GM21619 (cell line): ENCODE measurements at regions not wholly inside any gene's neighbourhood (a gene's known extent, or its start where the extent isn't known, plus 50 kb on each side); places are given as distances from the start of the nearest gene placed in this dataset.
"Not testable (repeated sequence)": the region's sequence is repeated elsewhere in the genome, so short reads cannot be mapped to it uniquely, and the experiment has no call there.

Source experiments
- ATAC-seq: cut with Tn5 transposase; IDR thresholded peaks from one replicate; pipeline ENCODE4 v1.9.1; 2021; ENCODE audit not compliant: unreplicated experiment

- ATAC-seq = no peak
These were observed 251.6 kb downstream of the ZWINT start for GRCh38 chr10:56109454-56109853.

- ATAC-seq = no peak
These were observed 256.1 kb downstream of the ZWINT start for GRCh38 chr10:56104923-56105322.

DNA sequence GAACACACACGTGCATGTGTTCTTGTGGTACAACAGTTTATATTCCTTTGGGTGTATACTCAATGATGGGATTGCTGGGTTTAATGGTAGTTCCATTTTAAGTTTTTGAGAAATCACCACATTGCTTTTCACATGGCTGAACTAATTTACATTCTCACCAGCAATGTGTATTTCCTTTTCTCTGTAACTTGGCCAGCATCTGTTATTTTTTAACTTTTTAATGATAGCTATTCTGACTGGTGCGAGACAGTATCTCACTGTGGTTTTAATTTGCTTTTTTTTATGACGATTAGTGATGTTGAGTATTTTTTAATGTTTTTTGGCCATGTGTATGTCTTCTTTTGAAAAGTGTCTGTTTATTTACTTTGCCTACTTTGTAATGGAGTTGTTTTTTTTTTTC is 256.6 kb downstream of the ZWINT start:
- ATAC-seq = no peak

- no peak for ATAC-seq
These were observed 264.9 kb downstream of the ZWINT start for GRCh38 chr10:56096226-56096517.

- no peak for ATAC-seq
These were observed 265.4 kb downstream of the ZWINT start for GRCh38 chr10:56095506-56096225.

GRCh38 chr10:56093645-56094044 is 267.4 kb downstream of the ZWINT start:
- not testable (repeated sequence) for ATAC-seq

DNA sequence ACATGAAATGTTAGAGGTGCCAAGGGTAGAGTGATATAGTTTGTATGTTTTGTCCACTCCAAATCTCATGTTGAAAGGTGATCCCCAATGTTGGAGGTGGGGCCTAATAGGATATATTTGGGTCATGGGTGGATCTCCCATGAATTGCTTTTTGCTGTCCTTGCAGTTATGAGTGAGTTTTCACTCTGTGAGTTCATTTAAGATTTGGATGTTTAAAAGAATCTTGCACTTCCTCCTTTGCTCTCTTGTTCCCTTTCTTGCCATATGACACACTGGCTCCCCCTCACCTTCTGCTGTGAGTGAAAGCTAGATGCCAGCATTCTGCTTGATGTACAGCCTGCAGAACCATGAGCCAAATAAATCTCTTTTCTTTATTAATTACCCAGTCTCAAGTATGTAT is 269.2 kb downstream of the ZWINT start:
- no peak for ATAC-seq

- ATAC-seq = no peak
These were observed 270.0 kb downstream of the ZWINT start for GRCh38 chr10:56090914-56091540.

DNA sequence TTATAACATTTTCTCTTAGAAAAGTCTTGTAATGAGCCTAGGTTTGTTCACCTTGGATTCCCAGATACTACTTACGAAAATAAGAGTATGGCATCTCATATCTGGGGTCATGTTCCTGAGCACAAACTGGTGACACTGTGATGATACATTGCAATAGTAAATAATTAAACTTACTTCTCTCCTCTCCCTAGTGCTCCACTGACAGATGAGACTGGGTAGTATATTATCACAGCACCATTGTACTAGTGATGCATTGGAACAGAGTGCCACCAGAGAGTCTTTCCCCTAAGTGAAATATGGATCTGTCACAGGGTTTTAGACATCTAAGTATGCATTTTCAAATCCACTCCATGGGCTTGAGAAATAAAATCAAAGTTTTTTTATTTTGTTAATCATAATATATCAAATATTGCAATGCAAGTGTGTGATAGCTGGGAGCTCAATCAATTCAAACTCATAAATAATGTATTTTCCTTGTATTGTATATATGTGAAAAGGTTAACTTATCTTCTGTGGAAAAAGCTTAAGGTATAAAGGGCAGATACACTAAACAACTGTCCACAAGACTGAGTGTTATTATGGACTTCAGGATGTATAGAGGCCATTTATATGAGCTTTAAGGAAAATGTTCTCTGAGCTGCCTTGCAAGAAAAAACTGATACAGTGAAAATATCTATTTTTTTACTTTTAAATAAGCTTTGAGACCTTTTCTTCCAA is 275.5 kb downstream of the ZWINT start:
- ATAC-seq = no peak

- ATAC-seq = no peak
These were observed 278.9 kb downstream of the ZWINT start for GRCh38 chr10:56082169-56082568.

GRCh38 chr10:56068473-56069263 is 292.4 kb downstream of the ZWINT start:
- no peak for ATAC-seq

DNA sequence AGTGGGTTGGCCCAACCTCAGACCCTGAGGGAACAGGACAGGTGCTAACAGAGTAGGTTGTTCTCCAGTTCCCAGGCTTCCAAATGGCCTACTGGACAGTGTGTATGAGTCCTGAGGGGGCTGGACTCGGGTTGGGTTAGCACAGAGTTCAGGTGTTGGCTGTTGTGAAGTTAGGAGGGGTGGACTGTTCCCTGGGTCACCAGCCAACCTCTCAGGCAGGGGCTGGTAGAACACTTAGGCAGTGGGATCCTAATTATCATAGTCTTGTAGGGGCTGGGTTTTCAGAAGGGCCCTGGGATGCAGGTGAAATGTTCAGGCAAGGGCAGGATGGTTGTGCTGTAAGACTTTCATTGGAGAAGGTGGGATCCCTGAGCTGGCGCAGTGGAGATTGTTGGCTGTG is 293.0 kb downstream of the ZWINT start:
- ATAC-seq = no peak

DNA sequence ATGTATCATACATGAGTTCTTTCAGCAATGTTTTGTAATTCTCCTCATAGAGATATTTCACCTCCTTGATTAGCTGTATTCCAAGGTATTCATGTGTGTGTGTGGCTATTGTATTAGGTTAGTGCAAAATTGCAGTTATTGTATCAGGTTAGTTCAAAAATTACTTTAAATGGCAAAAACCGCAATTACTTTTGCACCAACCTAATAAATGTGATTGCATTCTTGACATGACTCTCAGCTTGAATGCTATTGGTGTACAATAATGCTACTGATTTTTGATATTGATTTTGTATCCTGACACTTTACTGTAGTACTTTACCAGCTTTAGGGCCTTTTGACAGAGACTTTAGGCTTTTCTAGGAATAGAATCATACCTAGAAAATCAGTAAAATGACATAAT is 297.4 kb downstream of the ZWINT start:
- ATAC-seq = no peak

DNA sequence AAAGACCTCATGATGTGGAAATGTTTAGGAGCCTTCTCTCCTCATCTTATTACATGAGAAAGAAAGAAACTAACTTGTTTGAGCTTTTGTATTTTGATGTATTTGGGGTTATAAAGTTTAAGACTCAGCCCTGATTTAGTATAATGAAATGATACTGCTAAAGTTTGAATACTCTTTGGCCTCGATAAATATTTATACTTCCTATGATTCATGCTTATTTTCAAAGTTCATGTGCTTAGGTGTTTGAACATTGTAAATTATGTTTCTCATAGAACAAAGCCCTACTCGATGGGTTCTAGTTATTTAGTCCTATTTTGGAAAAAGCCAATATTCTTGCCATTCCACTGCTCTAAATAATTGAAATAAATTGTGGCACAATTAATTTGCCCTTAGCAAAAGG is 303.2 kb downstream of the ZWINT start:
- ATAC-seq = no peak

DNA sequence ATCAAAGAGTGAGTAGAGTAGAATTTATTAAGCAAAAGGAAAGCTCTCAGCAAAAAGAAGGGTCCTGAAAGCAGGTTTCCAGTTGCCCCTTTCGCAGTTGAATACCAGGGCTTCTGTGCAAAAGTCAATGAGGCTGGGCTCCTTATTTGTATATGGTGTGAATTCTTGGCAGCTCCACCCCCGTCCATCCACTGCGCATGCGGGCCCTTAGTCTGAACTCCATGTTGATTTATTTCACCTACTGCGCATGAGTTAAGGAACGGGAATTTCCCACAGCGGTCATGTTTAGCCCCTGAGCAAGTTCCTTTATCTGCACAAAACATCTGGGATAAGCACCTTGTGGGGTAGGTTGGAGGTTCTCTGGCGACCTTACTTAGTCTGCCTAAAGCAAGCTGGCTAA is 325.6 kb downstream of the ZWINT start:
- ATAC-seq = no peak

DNA sequence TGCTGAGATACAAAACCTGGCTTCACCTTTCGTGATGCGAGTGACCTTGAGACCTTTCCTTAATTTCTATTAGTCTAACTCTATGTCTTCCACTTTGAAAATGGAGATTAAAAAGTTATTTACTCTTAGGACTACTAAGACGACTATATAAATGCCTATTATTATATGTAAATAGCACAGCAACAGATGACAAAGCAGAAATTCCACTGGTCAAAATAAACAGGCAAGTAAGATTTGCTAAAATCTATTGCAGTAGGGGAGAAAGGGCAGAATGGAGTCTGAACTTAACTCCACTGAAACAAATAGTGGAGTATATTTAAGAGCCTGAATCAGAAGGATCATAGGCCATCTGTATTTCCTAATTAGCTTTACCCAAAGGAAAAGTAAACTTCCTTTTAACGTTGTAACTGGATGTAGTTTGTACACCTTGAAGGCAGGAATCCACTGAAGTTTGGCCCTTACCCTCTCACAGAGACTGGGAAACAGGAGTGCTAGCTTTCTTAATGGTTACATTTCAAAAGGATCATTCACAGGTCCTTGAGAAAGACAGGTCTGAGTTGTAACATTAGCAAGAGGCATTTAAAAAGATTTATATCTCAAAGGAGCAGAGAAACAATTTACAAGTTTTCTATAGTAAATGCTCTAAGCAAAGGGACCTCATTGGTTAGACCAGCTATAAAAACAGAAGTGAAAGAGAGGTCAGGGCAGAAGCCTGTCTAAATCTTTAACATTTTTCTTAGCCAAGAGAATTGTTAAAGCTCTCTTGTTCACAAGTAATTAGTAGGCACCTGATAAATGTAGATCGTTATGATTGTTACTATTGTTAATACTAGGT is 332.5 kb downstream of the ZWINT start:
- no peak for ATAC-seq

- no peak for ATAC-seq
These were observed 349.0 kb downstream of the ZWINT start for GRCh38 chr10:56012101-56012500.

- ATAC-seq = no peak
These were observed 357.5 kb downstream of the ZWINT start for GRCh38 chr10:56003555-56003954.

DNA sequence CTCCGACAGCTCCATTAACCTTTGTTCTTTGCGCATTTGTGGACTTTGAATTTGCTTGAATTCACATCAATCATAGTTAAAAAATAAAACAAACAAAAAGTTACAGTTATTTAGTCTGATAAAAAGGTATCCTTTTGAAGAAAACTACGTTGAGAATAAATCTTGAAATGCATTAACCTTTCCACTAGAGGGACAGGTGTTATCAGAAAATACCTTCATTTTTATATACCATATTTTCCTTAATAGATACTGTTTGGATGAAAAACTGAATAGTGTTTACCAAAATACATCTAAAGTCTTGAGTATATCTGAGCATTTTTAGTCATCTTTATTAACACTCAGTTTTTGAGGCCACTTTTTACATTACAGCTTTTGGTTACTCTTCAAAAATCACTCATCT is 371.9 kb downstream of the ZWINT start:
- no peak for ATAC-seq

DNA sequence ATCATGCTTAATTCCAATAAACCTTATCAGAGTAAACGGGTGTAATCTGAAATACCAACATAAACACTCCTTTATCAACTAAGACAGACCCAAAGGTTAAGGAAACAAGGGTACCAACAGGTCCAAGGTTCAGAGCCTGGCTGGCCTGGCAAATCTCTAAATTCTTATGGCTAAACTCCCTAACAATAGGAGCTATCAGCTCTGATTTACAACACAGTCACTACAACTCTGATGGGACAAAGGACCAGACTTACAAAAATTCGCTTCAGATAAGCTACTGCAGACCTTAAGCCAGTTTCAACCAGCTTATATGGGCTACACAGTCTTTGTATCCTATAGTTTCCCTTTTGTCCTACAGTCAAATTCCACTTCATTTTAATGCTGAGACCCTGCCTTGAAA is 381.9 kb downstream of the ZWINT start:
- no peak for ATAC-seq

GRCh38 chr10:55966101-55966500 is 395.0 kb downstream of the ZWINT start:
- no peak for ATAC-seq
